NT2/D1 (cell line): ENCODE measurements at regions not wholly inside any gene's neighbourhood (a gene's known extent, or its start where the extent isn't known, plus 50 kb on each side); places are given as distances from the start of the nearest gene placed in this dataset.

ENCODE experiments used
- SUZ12 ChIP-seq: IDR thresholded peaks from 2 replicates; pipeline ENCODE4 v1.6.1; 2011; ENCODE audit not compliant: insufficient read length, insufficient read depth; ENCODE audit errors: extremely low read depth
- YY1 ChIP-seq: IDR thresholded peaks from 2 replicates; pipeline ENCODE4 v1.6.1; 2011; ENCODE audit not compliant: insufficient read length, insufficient read depth
- ZNF274 ChIP-seq: IDR thresholded peaks from 2 replicates; pipeline ENCODE4 v1.6.1; 2011; ENCODE audit warnings: mild to moderate bottlenecking, low read depth, low read length

DNA sequence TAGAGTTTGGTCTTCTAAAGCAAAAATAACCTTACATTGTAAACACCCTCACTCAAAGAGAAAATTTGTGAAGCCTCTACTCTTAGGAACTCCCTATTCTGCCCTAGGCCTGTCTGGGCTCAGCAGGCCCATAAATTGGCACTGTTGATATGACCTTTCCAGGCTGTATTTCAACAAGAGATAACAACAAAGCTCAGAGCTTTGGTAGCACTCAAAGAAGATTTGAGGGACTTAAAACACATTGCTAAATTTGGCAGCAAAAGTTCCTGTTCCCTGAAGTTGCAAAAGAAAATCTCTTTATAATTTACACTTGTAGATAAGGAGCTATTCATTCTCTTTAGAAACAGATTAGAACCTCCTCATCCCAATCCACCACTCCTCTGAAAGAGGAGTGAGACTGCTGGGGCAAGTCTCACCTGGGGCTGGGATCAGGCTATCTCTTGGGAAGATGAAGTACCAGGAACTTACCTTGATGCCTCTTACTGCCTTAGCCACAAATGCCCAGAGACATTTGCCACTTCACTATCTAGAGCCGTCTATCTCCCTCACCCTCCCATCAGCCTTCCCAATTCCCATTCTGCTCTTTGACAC is 110.4 kb upstream of the AKIP1 start:
- no peak for TF ChIP-seq ZNF274
- TF ChIP-seq SUZ12: no peak
- no peak for TF ChIP-seq YY1
